ENCODE measurements at regions not wholly inside any gene's neighbourhood (a gene's known extent, or its start where the extent isn't known, plus 50 kb on each side); places are given as distances from the start of the nearest gene placed in this dataset.

DNA sequence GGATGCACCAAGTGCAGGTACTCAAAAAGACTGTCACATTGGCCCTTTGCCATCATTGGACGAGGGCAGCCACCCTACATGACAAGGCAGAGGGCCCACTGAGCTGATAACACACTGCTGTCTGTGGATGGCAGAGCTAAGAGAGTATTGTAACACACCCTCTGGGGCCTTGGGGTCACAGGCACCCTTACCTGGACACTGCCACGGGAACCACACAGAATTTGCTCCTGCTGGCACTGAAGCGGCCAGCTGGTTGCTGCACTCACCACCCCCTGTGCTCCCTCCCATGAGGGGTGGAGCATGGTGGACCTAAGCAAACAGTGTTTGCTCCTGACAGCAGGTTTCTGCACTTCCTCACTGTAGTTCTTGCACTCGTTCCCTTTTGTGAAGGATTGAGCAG lies 208.2 kb upstream of the SGO1 start:
- no peaks in the 10 kb centered on the region for H3K79me2 ChIP-seq (ENCODE audit: insufficient read depth, low read length)
- peaks cover 5 to 15% of the 10 kb centered on the region in 2 donors for H3K9me3 ChIP-seq (replicated peaks in 1 of 2; ENCODE audit: control insufficient read depth in 1 of 2, insufficient read depth in 1 of 2, low read length in 2 of 2)
- TF ChIP-seq, protein P1, sequence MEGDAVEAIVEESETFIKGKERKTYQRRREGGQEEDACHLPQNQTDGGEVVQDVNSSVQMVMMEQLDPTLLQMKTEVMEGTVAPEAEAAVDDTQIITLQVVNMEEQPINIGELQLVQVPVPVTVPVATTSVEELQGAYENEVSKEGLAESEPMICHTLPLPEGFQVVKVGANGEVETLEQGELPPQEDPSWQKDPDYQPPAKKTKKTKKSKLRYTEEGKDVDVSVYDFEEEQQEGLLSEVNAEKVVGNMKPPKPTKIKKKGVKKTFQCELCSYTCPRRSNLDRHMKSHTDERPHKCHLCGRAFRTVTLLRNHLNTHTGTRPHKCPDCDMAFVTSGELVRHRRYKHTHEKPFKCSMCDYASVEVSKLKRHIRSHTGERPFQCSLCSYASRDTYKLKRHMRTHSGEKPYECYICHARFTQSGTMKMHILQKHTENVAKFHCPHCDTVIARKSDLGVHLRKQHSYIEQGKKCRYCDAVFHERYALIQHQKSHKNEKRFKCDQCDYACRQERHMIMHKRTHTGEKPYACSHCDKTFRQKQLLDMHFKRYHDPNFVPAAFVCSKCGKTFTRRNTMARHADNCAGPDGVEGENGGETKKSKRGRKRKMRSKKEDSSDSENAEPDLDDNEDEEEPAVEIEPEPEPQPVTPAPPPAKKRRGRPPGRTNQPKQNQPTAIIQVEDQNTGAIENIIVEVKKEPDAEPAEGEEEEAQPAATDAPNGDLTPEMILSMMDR (IDR thresholded peaks at IDR 0.05): no peak
- Mint-ChIP-seq H3K27me3 (ENCODE audit: low read depth in 3 of 3) (no peaks in the 10 kb centered on the region), H3K36me3 (no peaks in the 10 kb centered on the region), H3K27ac (no peak overlapping the region), H3K4me3 (no peak overlapping the region), H3K4me1 (no peaks in the 10 kb centered on the region), H3K9me3 (peaks cover 0 to 5% (median 0%) of the 10 kb centered on the region in 7 donors)
- intact Hi-C loops (cut with micrococcal nuclease): no loop called here
- no peak for DNase-seq
- no peak overlapping the region for H2AFZ ChIP-seq (ENCODE audit: insufficient read depth, low read depth, low read length, poor library complexity, severe bottlenecking)
- H3K4me3 ChIP-seq (replicated peaks in 1 of 3; ENCODE audit: low read depth in 2 of 3, low read length in 3 of 3): no peak overlapping the region
- no peak overlapping the region for H3K27ac ChIP-seq (ENCODE audit: low read depth in 1 of 2, low read length in 2 of 2)
- H3K36me3 ChIP-seq (replicated peaks in 1 of 2; ENCODE audit: control insufficient read depth in 1 of 2, insufficient read depth in 2 of 2, low read length in 2 of 2): no peaks in the 10 kb centered on the region
- no peaks in the 10 kb centered on the region for H4K20me1 ChIP-seq (ENCODE audit: insufficient read depth, low read length)
- H3K9ac ChIP-seq (ENCODE audit: insufficient read depth, low read length, poor library complexity, severe bottlenecking): no peak overlapping the region
- 95% methylated on average over 3 of the region's 4 CpGs for WGBS (ENCODE audit: insufficient coverage)
- H3K4me1 ChIP-seq (ENCODE audit: control insufficient read depth in 1 of 2, insufficient read depth in 2 of 2, low read length in 2 of 2): no peaks in the 10 kb centered on the region
- H3K4me2 ChIP-seq (replicated peaks; ENCODE audit: extremely low read depth, low read length, poor library complexity, severe bottlenecking): no peak overlapping the region
- H3K27me3 ChIP-seq (ENCODE audit: control insufficient read depth in 2 of 2, insufficient read depth in 2 of 2, low read length in 2 of 2): no peaks in the 10 kb centered on the region

DNA sequence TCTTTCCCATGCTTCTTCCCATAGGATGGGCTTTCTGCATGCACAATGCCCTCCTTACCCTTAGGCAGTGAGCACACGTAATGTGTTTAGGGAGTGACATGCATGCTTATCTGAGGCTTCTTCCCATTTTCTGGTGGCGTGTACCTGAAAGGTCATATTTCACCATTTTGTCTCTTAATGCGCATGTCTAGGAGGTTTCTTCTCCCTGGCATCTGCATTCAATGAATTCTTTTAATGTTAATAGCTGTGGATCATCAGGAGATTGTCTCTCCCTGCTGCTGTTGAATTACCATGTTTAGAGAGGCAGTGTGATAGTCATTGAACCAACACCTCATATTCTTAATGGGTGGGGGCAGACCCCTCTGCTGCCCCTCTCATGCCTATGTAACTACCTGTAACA lies 205.6 kb upstream of the SGO1 start:
- H3K4me3 ChIP-seq (replicated peaks in 1 of 3; ENCODE audit: low read depth in 2 of 3, low read length in 3 of 3): no peak overlapping the region
- H3K4me2 ChIP-seq (replicated peaks; ENCODE audit: extremely low read depth, low read length, poor library complexity, severe bottlenecking): no peak overlapping the region
- H3K9ac ChIP-seq (ENCODE audit: insufficient read depth, low read length, poor library complexity, severe bottlenecking): no peak overlapping the region
- no peak for DNase-seq
- H3K36me3 Mint-ChIP-seq: no peaks in the 10 kb centered on the region
- no peaks in the 10 kb centered on the region for H4K20me1 ChIP-seq (ENCODE audit: insufficient read depth, low read length)
- H2AFZ ChIP-seq (ENCODE audit: insufficient read depth, low read depth, low read length, poor library complexity, severe bottlenecking): no peak overlapping the region
- H3K4me1 ChIP-seq (ENCODE audit: control insufficient read depth in 1 of 2, insufficient read depth in 2 of 2, low read length in 2 of 2): no peaks in the 10 kb centered on the region
- H3K27ac ChIP-seq (ENCODE audit: low read depth in 1 of 2, low read length in 2 of 2): no peak overlapping the region
- TF ChIP-seq, protein P1 (IDR thresholded peaks at IDR 0.05): no peak
- no peak overlapping the region for H3K27ac Mint-ChIP-seq
- peaks cover 5 to 15% of the 10 kb centered on the region in 2 donors for H3K9me3 ChIP-seq (replicated peaks in 1 of 2; ENCODE audit: control insufficient read depth in 1 of 2, insufficient read depth in 1 of 2, low read length in 2 of 2)
- no peaks in the 10 kb centered on the region for H3K27me3 Mint-ChIP-seq (ENCODE audit: low read depth in 3 of 3)
- no peak overlapping the region for H3K4me3 Mint-ChIP-seq
- no peaks in the 10 kb centered on the region for H3K4me1 Mint-ChIP-seq
- H3K36me3 ChIP-seq (replicated peaks in 1 of 2; ENCODE audit: control insufficient read depth in 1 of 2, insufficient read depth in 2 of 2, low read length in 2 of 2): no peaks in the 10 kb centered on the region
- no peaks in the 10 kb centered on the region for H3K27me3 ChIP-seq (ENCODE audit: control insufficient read depth in 2 of 2, insufficient read depth in 2 of 2, low read length in 2 of 2)
- H3K79me2 ChIP-seq (ENCODE audit: insufficient read depth, low read length): no peaks in the 10 kb centered on the region
- WGBS (ENCODE audit: insufficient coverage): no CpG with 5 or more reads among the region's 3 CpGs
- peaks cover 0 to 3% (median 0%) of the 10 kb centered on the region in 7 donors for H3K9me3 Mint-ChIP-seq
- intact Hi-C loops (cut with micrococcal nuclease): no loop called here

Measured in CD14-positive monocyte (primary cell).